PC-9 (cell line): ENCODE measurements at regions not wholly inside any gene's neighbourhood (a gene's known extent, or its start where the extent isn't known, plus 50 kb on each side); places are given as distances from the start of the nearest gene placed in this dataset.

ENCODE experiments used
- CTCF ChIP-seq: fragments of 200-600 bp; sonication (generic); conservative IDR thresholded peaks from 2 replicates; pipeline ENCODE4 v1.6.1; 2017; ENCODE audit warnings: mixed run types, antibody characterized with exemption, mild to moderate bottlenecking, moderate library complexity
- EZH2 ChIP-seq: fragments of 200-600 bp; sonication (generic); IDR thresholded peaks from 2 replicates; pipeline ENCODE4 v1.8.0; 2017; ENCODE audit warnings: antibody characterized with exemption, low read depth

- TF ChIP-seq CTCF (no peak), EZH2 (no peak)
These were observed 298.4 kb downstream of the SATB1 start for GRCh38 chr3:18126772-18127171.
